AG09319 (cell line): ENCODE measurements at regions not wholly inside any gene's neighbourhood (a gene's known extent, or its start where the extent isn't known, plus 50 kb on each side); places are given as distances from the start of the nearest gene placed in this dataset.
A peak's percentile ranks its signal among the peaks of the same experiment; 100 is the strongest.

ENCODE experiments used
- DNase-seq: peaks from one replicate; pipeline ENCODE4 v3.0.0-alpha.2; 2010; ENCODE audit warnings: low read depth; ENCODE audit errors: extremely low read depth
- TF ChIP-seq, protein P1 (sequence below): IDR thresholded peaks from 2 replicates; pipeline ENCODE4 v1.5.1; 2011; ENCODE audit warnings: low read depth, mild to moderate bottlenecking, inconsistent platforms, low read length, moderate library complexity

- TF ChIP-seq, protein P1, sequence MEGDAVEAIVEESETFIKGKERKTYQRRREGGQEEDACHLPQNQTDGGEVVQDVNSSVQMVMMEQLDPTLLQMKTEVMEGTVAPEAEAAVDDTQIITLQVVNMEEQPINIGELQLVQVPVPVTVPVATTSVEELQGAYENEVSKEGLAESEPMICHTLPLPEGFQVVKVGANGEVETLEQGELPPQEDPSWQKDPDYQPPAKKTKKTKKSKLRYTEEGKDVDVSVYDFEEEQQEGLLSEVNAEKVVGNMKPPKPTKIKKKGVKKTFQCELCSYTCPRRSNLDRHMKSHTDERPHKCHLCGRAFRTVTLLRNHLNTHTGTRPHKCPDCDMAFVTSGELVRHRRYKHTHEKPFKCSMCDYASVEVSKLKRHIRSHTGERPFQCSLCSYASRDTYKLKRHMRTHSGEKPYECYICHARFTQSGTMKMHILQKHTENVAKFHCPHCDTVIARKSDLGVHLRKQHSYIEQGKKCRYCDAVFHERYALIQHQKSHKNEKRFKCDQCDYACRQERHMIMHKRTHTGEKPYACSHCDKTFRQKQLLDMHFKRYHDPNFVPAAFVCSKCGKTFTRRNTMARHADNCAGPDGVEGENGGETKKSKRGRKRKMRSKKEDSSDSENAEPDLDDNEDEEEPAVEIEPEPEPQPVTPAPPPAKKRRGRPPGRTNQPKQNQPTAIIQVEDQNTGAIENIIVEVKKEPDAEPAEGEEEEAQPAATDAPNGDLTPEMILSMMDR: no peak
- DNase-seq: no peak
Observed at GRCh38 chr6:140579918-140580317, 1205.5 kb upstream of the CITED2 start.

DNA sequence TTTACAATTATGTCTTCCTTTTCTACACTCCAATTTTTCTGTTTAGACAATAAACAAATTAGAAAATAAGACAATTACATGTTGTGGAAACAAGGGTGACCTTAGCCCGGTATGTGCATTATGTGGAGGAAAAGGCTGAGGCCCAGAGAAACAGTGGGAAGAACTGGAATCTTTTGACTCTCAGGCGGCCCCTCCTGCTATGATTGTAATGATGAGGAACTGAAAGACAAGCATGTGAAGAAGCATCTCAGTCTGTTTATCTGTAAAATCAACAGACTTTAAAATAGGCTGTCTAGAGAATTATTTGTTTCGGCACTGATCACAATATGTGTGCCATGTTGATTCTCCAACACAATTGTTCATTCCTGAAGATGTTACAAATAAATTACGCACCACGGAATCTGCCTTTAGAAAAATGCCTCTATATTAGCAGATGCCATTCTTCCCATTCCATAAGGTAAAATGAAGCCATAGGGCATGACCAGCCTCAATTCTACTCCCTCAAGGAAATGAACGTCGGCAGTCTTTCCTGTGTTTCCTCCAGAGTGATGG, 1201.6 kb upstream of the CITED2 start:
- TF ChIP-seq, protein P1: no peak
- DNase-seq: no peak

DNA sequence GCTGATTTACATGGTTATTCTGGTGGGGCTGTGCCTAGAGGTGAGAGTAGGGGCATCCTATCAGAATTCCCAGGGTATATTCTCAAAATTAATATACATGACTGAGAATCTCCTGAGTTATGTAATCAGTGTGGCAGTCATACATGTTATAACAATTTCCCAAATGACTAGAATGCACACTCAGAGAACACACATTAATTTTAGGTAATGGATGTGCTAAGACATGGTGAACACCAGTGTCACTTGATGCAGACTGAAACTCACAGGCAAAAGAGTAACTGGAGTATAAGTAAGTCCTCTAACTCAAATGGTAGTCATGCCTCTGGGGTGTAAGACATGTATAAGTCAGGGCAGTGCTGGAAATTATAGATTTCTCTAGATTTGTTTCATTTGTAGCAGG, 1198.4 kb upstream of the CITED2 start:
- DNase-seq: no peak
- TF ChIP-seq, protein P1: no peak

- DNase-seq: peak; percentile 87
- TF ChIP-seq, protein P1: no peak
Observed at GRCh38 chr6:140572129-140572528, 1197.7 kb upstream of the CITED2 start.

GRCh38 chr6:140571145-140571544, 1196.7 kb upstream of the CITED2 start:
- DNase-seq: no peak
- TF ChIP-seq, protein P1: no peak

- no peak for DNase-seq
- TF ChIP-seq, protein P1: no peak
Observed at GRCh38 chr6:140567466-140567865, 1193.0 kb upstream of the CITED2 start.

GRCh38 chr6:140566781-140567277, 1192.4 kb upstream of the CITED2 start:
- peak; percentile 19 for DNase-seq
- TF ChIP-seq, protein P1: no peak
